Gastroesophageal sphincter (tissue), 3 donors: ENCODE measurements at regions not wholly inside any gene's neighbourhood (a gene's known extent, or its start where the extent isn't known, plus 50 kb on each side); places are given as distances from the start of the nearest gene placed in this dataset.

ENCODE experiments used
- EP300 ChIP-seq: sonication (generic); formaldehyde crosslinking; IDR thresholded peaks from one replicate; pipeline ENCODE4 v1.6.1; 2017; ENCODE audit warnings: antibody characterized with exemption, mild to moderate bottlenecking
- POLR2A ChIP-seq, 2 donors: fragments of 450-650 bp; IDR thresholded peaks; one replicate each; pipeline ENCODE4 v1.6.1; 2017; ENCODE audit warnings: antibody characterized with exemption in 2 of 2, mild to moderate bottlenecking in 2 of 2, moderate library complexity in 1 of 2
- POLR2AphosphoS5 ChIP-seq: sonication (generic); formaldehyde crosslinking; IDR thresholded peaks from one replicate; pipeline ENCODE4 v1.6.1; 2017; ENCODE audit warnings: antibody characterized with exemption
- TF ChIP-seq, protein P1 (sequence below), 4 experiments: fragments of 200-600 bp in 2 of 4; fragments of 450-650 bp in 2 of 4; sonication (generic) in 1 of 4; IDR thresholded peaks; one replicate each; pipeline ENCODE4 v1.5.1; 2017 to 2019; ENCODE audit warnings: antibody characterized with exemption in 4 of 4, mild to moderate bottlenecking in 2 of 4, moderate library complexity in 2 of 4

DNA sequence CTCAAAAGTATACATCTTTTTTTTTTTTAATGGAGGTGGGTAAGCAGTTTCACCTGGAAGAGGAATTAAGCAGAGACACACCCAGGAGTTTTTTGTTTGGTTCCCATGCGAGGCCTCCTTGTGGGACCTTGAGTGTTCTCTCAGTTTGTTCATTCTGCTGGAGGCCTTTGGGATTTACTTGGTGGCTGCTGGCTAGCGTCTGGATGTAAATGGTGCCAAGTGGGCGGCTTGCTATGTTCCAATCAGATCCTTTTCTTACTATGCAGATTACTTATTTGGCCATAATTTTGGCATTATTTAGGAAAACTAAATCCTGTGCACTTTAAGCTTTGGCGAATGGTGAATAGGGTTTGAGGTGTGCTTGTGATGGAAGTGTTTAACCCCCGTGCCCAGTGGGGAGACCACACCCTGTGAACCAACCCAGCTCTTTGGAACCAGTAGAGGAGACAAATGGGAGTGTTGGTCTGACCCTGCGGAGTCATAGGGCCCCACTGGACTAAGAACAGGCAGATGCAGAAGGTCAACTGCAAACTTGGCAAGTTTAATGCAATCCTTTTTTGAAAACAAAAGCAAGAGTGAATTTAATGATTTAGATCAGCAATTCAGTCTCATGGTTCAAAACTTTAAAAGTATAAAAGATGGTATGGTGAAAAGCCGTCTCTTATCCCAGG is 79.4 kb downstream of the EBLN2 start:
- TF ChIP-seq, protein P1, sequence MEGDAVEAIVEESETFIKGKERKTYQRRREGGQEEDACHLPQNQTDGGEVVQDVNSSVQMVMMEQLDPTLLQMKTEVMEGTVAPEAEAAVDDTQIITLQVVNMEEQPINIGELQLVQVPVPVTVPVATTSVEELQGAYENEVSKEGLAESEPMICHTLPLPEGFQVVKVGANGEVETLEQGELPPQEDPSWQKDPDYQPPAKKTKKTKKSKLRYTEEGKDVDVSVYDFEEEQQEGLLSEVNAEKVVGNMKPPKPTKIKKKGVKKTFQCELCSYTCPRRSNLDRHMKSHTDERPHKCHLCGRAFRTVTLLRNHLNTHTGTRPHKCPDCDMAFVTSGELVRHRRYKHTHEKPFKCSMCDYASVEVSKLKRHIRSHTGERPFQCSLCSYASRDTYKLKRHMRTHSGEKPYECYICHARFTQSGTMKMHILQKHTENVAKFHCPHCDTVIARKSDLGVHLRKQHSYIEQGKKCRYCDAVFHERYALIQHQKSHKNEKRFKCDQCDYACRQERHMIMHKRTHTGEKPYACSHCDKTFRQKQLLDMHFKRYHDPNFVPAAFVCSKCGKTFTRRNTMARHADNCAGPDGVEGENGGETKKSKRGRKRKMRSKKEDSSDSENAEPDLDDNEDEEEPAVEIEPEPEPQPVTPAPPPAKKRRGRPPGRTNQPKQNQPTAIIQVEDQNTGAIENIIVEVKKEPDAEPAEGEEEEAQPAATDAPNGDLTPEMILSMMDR (IDR thresholded peaks at IDR 0.05), result no peak
- TF ChIP-seq POLR2A (IDR thresholded peaks at IDR 0.05) (no peak), EP300 (no peak), POLR2AphosphoS5 (no peak)
